ENCODE measurements at regions not wholly inside any gene's neighbourhood (a gene's known extent, or its start where the extent isn't known, plus 50 kb on each side); places are given as distances from the start of the nearest gene placed in this dataset.
"Not testable (repeated sequence)": the region's sequence is repeated elsewhere in the genome, so short reads cannot be mapped to it uniquely, and the experiment has no call there.

DNA sequence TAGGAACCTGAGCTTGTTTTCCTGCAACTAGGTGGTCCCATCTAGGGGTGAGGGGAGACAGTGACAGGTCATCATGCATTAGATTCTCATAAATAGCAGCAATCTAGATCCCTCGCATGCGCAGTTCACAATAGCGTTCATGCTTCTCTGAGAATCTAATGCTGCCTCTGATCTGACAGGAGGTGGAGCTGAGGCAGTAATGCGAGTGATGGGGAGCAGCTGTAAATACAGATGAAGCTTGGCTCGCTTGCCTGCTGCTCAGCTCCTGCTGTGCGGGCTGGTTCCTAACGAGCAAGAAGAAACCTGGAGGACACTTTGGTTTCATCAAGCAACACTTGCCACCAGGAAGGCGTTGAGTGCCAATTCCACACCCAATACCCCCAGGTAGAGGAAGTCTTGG is 95.1 kb upstream of the OLIG2 start:
- TF ChIP-seq, protein P1, sequence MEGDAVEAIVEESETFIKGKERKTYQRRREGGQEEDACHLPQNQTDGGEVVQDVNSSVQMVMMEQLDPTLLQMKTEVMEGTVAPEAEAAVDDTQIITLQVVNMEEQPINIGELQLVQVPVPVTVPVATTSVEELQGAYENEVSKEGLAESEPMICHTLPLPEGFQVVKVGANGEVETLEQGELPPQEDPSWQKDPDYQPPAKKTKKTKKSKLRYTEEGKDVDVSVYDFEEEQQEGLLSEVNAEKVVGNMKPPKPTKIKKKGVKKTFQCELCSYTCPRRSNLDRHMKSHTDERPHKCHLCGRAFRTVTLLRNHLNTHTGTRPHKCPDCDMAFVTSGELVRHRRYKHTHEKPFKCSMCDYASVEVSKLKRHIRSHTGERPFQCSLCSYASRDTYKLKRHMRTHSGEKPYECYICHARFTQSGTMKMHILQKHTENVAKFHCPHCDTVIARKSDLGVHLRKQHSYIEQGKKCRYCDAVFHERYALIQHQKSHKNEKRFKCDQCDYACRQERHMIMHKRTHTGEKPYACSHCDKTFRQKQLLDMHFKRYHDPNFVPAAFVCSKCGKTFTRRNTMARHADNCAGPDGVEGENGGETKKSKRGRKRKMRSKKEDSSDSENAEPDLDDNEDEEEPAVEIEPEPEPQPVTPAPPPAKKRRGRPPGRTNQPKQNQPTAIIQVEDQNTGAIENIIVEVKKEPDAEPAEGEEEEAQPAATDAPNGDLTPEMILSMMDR (IDR thresholded peaks at IDR 0.05), result no peak
- Histone ChIP-seq H3K4me1 (peaks cover 0 to 6% (median 0%) of the 10 kb centered on the region in 9 donors), H3K36me3 (no peaks in the 10 kb centered on the region), H3K27me3 (no peaks in the 10 kb centered on the region), H3K27ac (no peak overlapping the region), H3K9me3 (peaks cover 0 to 11% (median 3%) of the 10 kb centered on the region in 11 donors), H3K4me3 (no peak overlapping the region)
- WGBS, 2 donors, result 60 to 69% methylated on average over 8 of the region's 8 CpGs
- ATAC-seq (no peak), DNase-seq (no peak)
- intact Hi-C loops (cut with DNase I), result loop anchor here in 1 of 10 donors (10.0 kb wide), 1 partner anchor 514 kb away; no protein-coding TSS in a partner anchor

DNA sequence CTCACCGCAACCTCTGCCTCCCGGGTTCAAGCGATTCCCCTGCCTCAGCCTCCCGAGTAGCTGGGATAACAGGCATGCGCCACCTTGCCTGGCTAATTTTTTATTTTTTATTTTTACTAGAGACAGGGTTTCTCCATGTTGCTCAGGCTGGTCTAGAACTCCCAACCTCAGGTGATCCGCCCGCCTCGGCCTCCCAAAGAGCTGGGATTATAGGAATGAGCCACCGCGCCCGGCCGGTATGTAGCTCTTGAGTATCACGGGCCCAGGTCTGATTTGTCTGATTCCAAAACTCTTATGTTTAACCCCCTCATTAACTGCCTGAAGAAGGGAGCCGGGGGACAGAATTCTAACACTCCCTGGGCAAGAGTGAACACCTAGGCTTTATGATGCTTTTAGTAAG is 91.7 kb upstream of the OLIG2 start:
- not testable (repeated sequence) for ATAC-seq, H3K36me3 ChIP-seq, H3K27me3 ChIP-seq, DNase-seq, H3K9me3 ChIP-seq, H3K27ac ChIP-seq, H3K4me3 ChIP-seq, H3K4me1 ChIP-seq
- intact Hi-C loops (cut with DNase I), result loop anchor here in 1 of 10 donors (10.0 kb wide), 1 partner anchor 511 kb away; no protein-coding TSS in a partner anchor
- WGBS, 2 donors, result 93 to 94% methylated on average over 14 of the region's 14 CpGs

DNA sequence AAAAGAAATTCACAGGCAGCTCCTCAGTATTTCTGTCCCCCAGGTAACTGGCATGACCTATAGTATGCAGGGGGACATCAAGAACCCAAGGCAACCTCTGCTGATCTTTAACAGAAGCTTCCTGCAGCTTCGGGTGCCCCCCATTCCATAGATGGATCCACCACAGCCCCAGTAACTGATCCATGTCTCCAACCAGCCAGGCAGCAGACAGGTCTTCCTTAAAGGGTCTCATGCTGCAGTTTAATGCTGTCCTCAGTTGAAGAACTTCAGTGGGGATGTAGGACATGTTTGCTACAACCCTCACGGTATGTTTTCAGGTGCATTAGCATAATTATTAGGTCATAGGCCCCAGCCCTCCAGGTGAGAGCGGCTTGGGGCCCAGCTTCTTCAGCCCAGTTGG is 90.9 kb upstream of the OLIG2 start:
- DNase-seq (no peak), ATAC-seq (no peak)
- WGBS, 2 donors, result 72 to 78% methylated on average over 3 of the region's 3 CpGs
- Histone ChIP-seq H3K9me3 (no peaks in the 10 kb centered on the region), H3K27me3 (peaks cover 0 to 2% (median 0%) of the 10 kb centered on the region in 7 donors), H3K4me3 (no peak overlapping the region), H3K36me3 (no peaks in the 10 kb centered on the region), H3K4me1 (peaks cover 0 to 6% (median 0%) of the 10 kb centered on the region in 9 donors), H3K27ac (no peak overlapping the region)
- intact Hi-C loops (cut with DNase I), result loop anchor here in 1 of 10 donors (10.0 kb wide), 1 partner anchor 510 kb away; no protein-coding TSS in a partner anchor
- TF ChIP-seq, protein P1 (IDR thresholded peaks at IDR 0.05), result no peak

DNA sequence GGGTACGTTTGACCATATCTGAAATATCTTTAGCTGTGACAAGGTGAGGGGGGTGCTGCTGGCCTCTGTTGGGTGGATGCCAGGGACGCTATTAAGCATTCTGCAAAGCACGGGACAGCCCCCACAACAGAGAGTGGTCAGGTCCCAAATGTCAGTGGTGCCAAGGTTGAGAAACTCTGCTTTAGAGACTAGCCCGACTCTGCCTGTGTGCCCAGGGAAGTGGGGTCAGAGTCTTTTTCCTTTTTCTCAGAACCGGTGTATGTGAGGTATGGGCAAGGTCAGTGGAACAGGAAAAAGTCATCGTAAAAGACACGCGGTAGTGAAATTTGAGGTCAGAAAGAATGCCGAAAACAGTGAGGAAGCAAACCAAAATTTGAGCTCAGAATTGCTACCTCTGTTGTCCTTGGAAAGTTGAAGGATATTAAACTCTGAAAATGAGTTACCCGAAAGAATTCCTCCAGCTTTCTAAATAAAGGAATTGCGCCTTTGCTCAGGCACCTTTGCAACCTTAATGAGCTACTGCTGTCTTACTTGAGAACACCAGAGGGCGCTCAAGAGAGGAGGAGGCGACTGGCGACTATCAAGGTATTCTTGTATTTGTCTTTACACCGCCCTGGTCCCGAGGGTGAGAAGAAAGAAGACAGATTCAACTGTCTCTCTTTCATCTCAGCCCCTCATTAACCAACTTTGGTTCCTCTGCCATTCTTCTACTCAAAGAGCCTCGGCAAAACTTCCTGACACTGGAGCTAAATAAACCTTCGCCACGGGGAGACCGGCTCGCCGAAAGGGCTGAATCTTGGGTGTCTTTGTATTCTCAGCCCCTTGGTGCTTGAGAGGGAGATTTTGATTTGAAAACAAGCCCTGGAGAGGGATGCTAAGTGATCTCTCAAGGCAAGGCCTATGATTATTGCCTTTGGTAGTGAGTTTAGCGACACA is 85.4 kb upstream of the OLIG2 start:
- no peaks in the 10 kb centered on the region for H3K9me3 ChIP-seq
- H3K27ac ChIP-seq, result no peak overlapping the region
- H3K4me1 ChIP-seq, result peaks cover 0 to 5% (median 0%) of the 10 kb centered on the region in 9 donors
- H3K36me3 ChIP-seq, result no peaks in the 10 kb centered on the region
- 53 to 56% methylated on average over 23 of the region's 23 CpGs for WGBS, 2 donors
- H3K4me3 ChIP-seq, result no peak overlapping the region
- intact Hi-C loops (cut with DNase I), result loop anchor here in 9 of 10 donors (2.0 to 10.0 kb wide), 9 partner anchors 184 to 504 kb away; no protein-coding TSS in a partner anchor
- TF ChIP-seq, protein P1 (IDR thresholded peaks at IDR 0.05), result peak; percentile 52 to 85 (median 79)
- peaks cover 0 to 5% (median 0%) of the 10 kb centered on the region in 7 donors for H3K27me3 ChIP-seq
- DNase-seq, result peak in 1 of 2 donors; percentile 40
- ATAC-seq, result peak in 4 of 8 donors; percentile 51 to 62 (median 56)

All from heart right ventricle (tissue), 16 donors.